ENCODE measurements at regions not wholly inside any gene's neighbourhood (a gene's known extent, or its start where the extent isn't known, plus 50 kb on each side); places are given as distances from the start of the nearest gene placed in this dataset.

- Histone ChIP-seq H3K27ac (ENCODE audit: control insufficient read depth, insufficient read depth, low read length) (no peak overlapping the region), H3K4me2 (ENCODE audit: control insufficient read depth, extremely low read depth, insufficient read depth, low read depth, low read length) (no peak overlapping the region), H4K20me1 (ENCODE audit: control insufficient read depth, extremely low read depth, insufficient read depth, low read length) (no peaks in the 10 kb centered on the region), H3K4me3 (ENCODE audit: control insufficient read depth in 2 of 3, extremely low read depth in 1 of 3, insufficient read depth in 2 of 3, low read depth in 1 of 3, low read length in 3 of 3) (no peak overlapping the region), H2AFZ (ENCODE audit: control insufficient read depth, low read length) (no peak overlapping the region), H3K4me1 (ENCODE audit: control insufficient read depth, extremely low read depth, insufficient read depth, low read length) (no peaks in the 10 kb centered on the region), H3K27me3 (ENCODE audit: control insufficient read depth, extremely low read depth, insufficient read depth, low read length) (no peaks in the 10 kb centered on the region), H3K79me2 (ENCODE audit: control insufficient read depth, insufficient read depth, low read length) (no peaks in the 10 kb centered on the region), H3K9ac (ENCODE audit: control insufficient read depth, extremely low read depth, insufficient read depth, low read length) (no peak overlapping the region), H3K9me3 (ENCODE audit: control insufficient read depth, low read depth, low read length) (no peaks in the 10 kb centered on the region), H3K9me1 (ENCODE audit: control insufficient read depth, extremely low read depth, insufficient read depth, low read length) (no peaks in the 10 kb centered on the region), H3K36me3 (ENCODE audit: control insufficient read depth in 2 of 2, extremely low read depth in 1 of 2, insufficient read depth in 2 of 2, low read length in 2 of 2) (no peaks in the 10 kb centered on the region)
- dilution Hi-C loops (cut with MboI; ENCODE audit: extremely low pct_ligation_motif_present, low sequenced_read_pairs), result no loop called here
- TF ChIP-seq CTCF (optimal IDR thresholded peaks at IDR 0.05 in 1 of 3, IDR thresholded peaks at IDR 0.05 in 1 of 3, conservative IDR thresholded peaks at IDR 0.05 in 1 of 3; ENCODE audit: extremely low read depth in 1 of 3, insufficient read depth in 2 of 3, low read length in 3 of 3) (no peak), EZH2 (IDR thresholded peaks at IDR 0.05; ENCODE audit: low read length) (no peak)
- DNase-seq (ENCODE audit: low read depth, low spot score) (no peak), FAIRE-seq (no peak)
Observed at GRCh38 chr18:43581936-43582519, 304.7 kb upstream of the SYT4 start.

GRCh38 chr18:43587538-43588153, 310.4 kb upstream of the SYT4 start:
- FAIRE-seq (peak; percentile 71), DNase-seq (ENCODE audit: low read depth, low spot score) (no peak)
- Histone ChIP-seq H3K79me2 (ENCODE audit: control insufficient read depth, insufficient read depth, low read length) (no peaks in the 10 kb centered on the region), H3K4me2 (ENCODE audit: control insufficient read depth, extremely low read depth, insufficient read depth, low read depth, low read length) (no peak overlapping the region), H4K20me1 (ENCODE audit: control insufficient read depth, extremely low read depth, insufficient read depth, low read length) (no peaks in the 10 kb centered on the region), H2AFZ (ENCODE audit: control insufficient read depth, low read length) (no peak overlapping the region), H3K4me3 (ENCODE audit: control insufficient read depth in 2 of 3, extremely low read depth in 1 of 3, insufficient read depth in 2 of 3, low read depth in 1 of 3, low read length in 3 of 3) (no peak overlapping the region), H3K27me3 (ENCODE audit: control insufficient read depth, extremely low read depth, insufficient read depth, low read length) (no peaks in the 10 kb centered on the region), H3K9me1 (ENCODE audit: control insufficient read depth, extremely low read depth, insufficient read depth, low read length) (no peaks in the 10 kb centered on the region), H3K9me3 (ENCODE audit: control insufficient read depth, low read depth, low read length) (no peaks in the 10 kb centered on the region), H3K36me3 (ENCODE audit: control insufficient read depth in 2 of 2, extremely low read depth in 1 of 2, insufficient read depth in 2 of 2, low read length in 2 of 2) (no peaks in the 10 kb centered on the region), H3K27ac (ENCODE audit: control insufficient read depth, insufficient read depth, low read length) (no peak overlapping the region), H3K9ac (ENCODE audit: control insufficient read depth, extremely low read depth, insufficient read depth, low read length) (no peak overlapping the region), H3K4me1 (ENCODE audit: control insufficient read depth, extremely low read depth, insufficient read depth, low read length) (peaks cover 9% of the 10 kb centered on the region)
- dilution Hi-C loops (cut with MboI; ENCODE audit: extremely low pct_ligation_motif_present, low sequenced_read_pairs), result no loop called here
- TF ChIP-seq EZH2 (IDR thresholded peaks at IDR 0.05; ENCODE audit: low read length) (no peak), CTCF (optimal IDR thresholded peaks at IDR 0.05 in 1 of 3, IDR thresholded peaks at IDR 0.05 in 1 of 3, conservative IDR thresholded peaks at IDR 0.05 in 1 of 3; ENCODE audit: extremely low read depth in 1 of 3, insufficient read depth in 2 of 3, low read length in 3 of 3) (peak; percentile 26 to 61 (median 60))

Measured in keratinocyte (primary cell).